A673 (cell line): ENCODE measurements at regions not wholly inside any gene's neighbourhood (a gene's known extent, or its start where the extent isn't known, plus 50 kb on each side); places are given as distances from the start of the nearest gene placed in this dataset.

Experiments
- BruUV-seq: library from RNA; stranded (reverse); fragments of 400-500 nt; replicated peaks from 2 replicates; lab custom pipeline; 2021; lab: Mats Ljungman, UMichigan
- CTCF ChIA-PET: fragments of 300-600 bp; sonication (Branson Sonifier 250); formaldehyde crosslinking; loops from one replicate; lab custom pipeline; 2022; ENCODE audit warnings: antibody characterized with exemption; lab: Charles Lee
- POLR2A ChIA-PET: fragments of 300-600 bp; sonication (Branson Sonifier 250); formaldehyde crosslinking; loops from one replicate; lab custom pipeline; 2022; ENCODE audit warnings: antibody characterized with exemption; ENCODE audit not compliant: low non-redundant PET; lab: Charles Lee
- DNase-seq: peaks from one replicate; pipeline ENCODE4 v3.0.0-alpha.2; 2015; ENCODE audit warnings: low spot score
- H3K27ac ChIP-seq: fragments of 200-600 bp; sonication (generic); 2 replicates; pipeline ENCODE4 v1.5.1; 2016; ENCODE audit warnings: mixed run types, low read depth, mild to moderate bottlenecking, mixed read lengths, antibody characterized with exemption, low read length; ENCODE audit not compliant: poor library complexity, severe bottlenecking
- H3K27me3 ChIP-seq: fragments of 200-600 bp; sonication (generic); replicated peaks from 2 replicates; pipeline ENCODE4 v1.6.1; 2017; ENCODE audit warnings: mixed run types, low read depth, mild to moderate bottlenecking, mixed read lengths, antibody characterized with exemption, low read length; ENCODE audit not compliant: insufficient read depth, poor library complexity
- H3K36me3 ChIP-seq: fragments of 200-600 bp; sonication (generic); 2 replicates; pipeline ENCODE4 v1.6.1; 2016; ENCODE audit warnings: mixed run types, mild to moderate bottlenecking, mixed read lengths, antibody characterized with exemption, low read length; ENCODE audit not compliant: insufficient read depth, poor library complexity, severe bottlenecking
- H3K4me1 ChIP-seq: fragments of 200-600 bp; sonication (generic); 2 replicates; pipeline ENCODE4 v1.6.1; 2017; ENCODE audit warnings: mixed run types, mild to moderate bottlenecking, mixed read lengths, antibody characterized with exemption, low read length; ENCODE audit not compliant: insufficient read depth, poor library complexity, severe bottlenecking
- H3K4me3 ChIP-seq: fragments of 200-600 bp; sonication (generic); 2 replicates; pipeline ENCODE4 v1.5.1; 2016; ENCODE audit warnings: low read depth, mixed run types, mild to moderate bottlenecking, mixed read lengths, low read length; ENCODE audit not compliant: poor library complexity, severe bottlenecking
- H3K9me3 ChIP-seq: fragments of 200-600 bp; sonication (generic); 2 replicates; pipeline ENCODE4 v1.6.1; 2016; ENCODE audit warnings: mixed run types, low read depth, mild to moderate bottlenecking, mixed read lengths, antibody characterized with exemption, low read length; ENCODE audit not compliant: poor library complexity, severe bottlenecking
- EZH2 ChIP-seq: fragments of 200-600 bp; sonication (generic); IDR thresholded peaks from 2 replicates; pipeline ENCODE4 v1.6.1; 2017; ENCODE audit warnings: borderline replicate concordance, low read depth, mild to moderate bottlenecking, mixed read lengths, antibody characterized with exemption, low read length; ENCODE audit not compliant: poor library complexity, severe bottlenecking
- intact Hi-C: fragments of 100-400 bp; cut with micrococcal nuclease; formaldehyde crosslinking; loops from one replicate; pipeline ENCODE4 v1.10.0; 2022; ENCODE audit not compliant: unreplicated experiment
- TF ChIP-seq, protein P1 (sequence below): fragments of 300-800, 200-600 bp; sonication (generic); conservative IDR thresholded peaks from 2 replicates; pipeline ENCODE4 v1.5.1; 2017; ENCODE audit warnings: low read depth, mild to moderate bottlenecking, antibody characterized with exemption, low read length, moderate library complexity, mixed read lengths

DNA sequence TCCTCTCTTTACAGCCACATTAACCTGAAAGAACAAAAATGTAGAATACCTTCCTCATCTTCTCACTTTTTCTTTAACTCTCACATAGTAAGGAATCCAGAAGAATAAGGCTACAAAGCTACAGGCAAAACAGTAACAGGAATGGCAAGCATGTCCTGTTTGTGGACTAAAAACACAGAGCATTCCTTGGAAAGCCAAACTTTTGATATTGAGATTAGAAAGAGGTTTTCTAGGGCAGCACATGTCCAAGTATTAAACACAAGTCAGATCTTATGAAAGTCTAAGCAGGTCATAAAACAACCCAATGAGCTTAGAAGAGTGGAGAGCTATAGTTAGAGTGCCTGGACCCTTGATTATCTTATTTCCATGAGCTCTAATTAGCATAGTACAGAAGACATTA is 58.2 kb upstream of the FAM9C start:
- no peaks in the 10 kb centered on the region for H3K36me3 ChIP-seq
- POLR2A ChIA-PET = no interaction called here
- no peaks in the 10 kb centered on the region for H3K4me1 ChIP-seq
- intact Hi-C loops = no loop called here
- TF ChIP-seq EZH2 = no peak
- TF ChIP-seq, protein P1, sequence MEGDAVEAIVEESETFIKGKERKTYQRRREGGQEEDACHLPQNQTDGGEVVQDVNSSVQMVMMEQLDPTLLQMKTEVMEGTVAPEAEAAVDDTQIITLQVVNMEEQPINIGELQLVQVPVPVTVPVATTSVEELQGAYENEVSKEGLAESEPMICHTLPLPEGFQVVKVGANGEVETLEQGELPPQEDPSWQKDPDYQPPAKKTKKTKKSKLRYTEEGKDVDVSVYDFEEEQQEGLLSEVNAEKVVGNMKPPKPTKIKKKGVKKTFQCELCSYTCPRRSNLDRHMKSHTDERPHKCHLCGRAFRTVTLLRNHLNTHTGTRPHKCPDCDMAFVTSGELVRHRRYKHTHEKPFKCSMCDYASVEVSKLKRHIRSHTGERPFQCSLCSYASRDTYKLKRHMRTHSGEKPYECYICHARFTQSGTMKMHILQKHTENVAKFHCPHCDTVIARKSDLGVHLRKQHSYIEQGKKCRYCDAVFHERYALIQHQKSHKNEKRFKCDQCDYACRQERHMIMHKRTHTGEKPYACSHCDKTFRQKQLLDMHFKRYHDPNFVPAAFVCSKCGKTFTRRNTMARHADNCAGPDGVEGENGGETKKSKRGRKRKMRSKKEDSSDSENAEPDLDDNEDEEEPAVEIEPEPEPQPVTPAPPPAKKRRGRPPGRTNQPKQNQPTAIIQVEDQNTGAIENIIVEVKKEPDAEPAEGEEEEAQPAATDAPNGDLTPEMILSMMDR = no peak
- no peak overlapping the region for H3K27ac ChIP-seq
- H3K4me3 ChIP-seq = no peak overlapping the region
- H3K9me3 ChIP-seq = no peaks in the 10 kb centered on the region
- CTCF ChIA-PET = no interaction called here
- BruUV-seq = no TSS peak
- DNase-seq = no peak
- H3K27me3 ChIP-seq = no peaks in the 10 kb centered on the region

DNA sequence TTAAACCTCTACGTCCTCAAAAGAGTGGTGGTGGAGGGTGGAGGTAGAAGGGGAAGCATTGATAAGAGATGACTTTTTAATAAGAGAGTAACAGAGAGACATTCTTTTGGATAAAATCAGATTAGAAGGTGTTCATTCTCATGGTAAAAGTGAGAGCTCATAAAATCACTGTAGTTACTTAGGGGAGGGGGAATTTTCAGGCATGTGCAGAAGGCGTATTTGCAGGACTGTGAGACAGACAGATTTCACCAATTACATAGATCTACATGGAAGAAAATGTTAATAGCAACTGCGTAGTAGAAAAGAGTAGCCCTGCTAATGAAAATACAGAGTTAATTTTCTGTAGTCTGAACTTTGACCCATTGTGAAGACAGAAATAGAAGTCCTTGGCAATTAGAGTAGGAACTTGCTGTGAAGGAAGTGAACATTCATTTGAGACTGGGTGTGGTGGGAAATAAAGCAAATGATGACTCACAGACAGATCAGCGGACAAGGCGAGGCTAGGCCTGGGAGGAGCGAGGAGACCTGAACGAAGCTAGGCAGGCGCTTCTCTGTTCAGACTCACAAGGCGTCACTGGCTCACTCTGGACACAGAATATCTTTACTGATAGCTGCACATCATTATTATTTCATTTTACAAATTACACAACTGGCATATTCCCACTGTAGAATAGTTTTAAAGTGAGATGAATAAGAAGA is 57.2 kb upstream of the FAM9C start:
- POLR2A ChIA-PET = no interaction called here
- intact Hi-C loops = no loop called here
- BruUV-seq = no TSS peak

DNA sequence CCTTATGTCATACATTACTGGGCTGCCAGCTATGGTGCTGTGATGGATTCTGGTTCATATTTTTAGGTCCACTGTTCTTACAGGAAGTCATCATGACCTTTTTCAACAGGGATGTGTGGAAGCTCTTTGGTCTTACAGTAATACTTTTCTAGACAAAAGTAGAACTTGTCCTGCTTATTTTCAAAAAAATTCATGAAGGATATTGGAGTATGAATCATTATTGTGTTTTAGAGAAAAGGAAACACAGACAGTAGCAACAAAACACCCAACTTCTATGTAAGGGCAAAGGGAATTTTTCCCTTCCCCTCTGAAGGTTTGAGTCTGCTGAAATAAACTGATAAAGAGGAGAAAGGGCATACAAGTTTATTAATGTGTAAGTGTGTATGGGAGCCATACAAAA is 54.7 kb upstream of the FAM9C start:
- no peaks in the 10 kb centered on the region for H3K9me3 ChIP-seq
- H3K27me3 ChIP-seq = no peaks in the 10 kb centered on the region
- POLR2A ChIA-PET = no interaction called here
- CTCF ChIA-PET = no interaction called here
- no peak for DNase-seq
- H3K36me3 ChIP-seq = no peaks in the 10 kb centered on the region
- no TSS peak for BruUV-seq
- H3K27ac ChIP-seq = no peak overlapping the region
- H3K4me3 ChIP-seq = no peak overlapping the region
- no peaks in the 10 kb centered on the region for H3K4me1 ChIP-seq
- intact Hi-C loops = no loop called here
- TF ChIP-seq EZH2 = no peak
- TF ChIP-seq, protein P1 = no peak

More for the DNA sequence above, 57.2 kb upstream of the FAM9C start:
- Histone ChIP-seq H3K27me3 (no peaks in the 10 kb centered on the region), H3K36me3 (no peaks in the 10 kb centered on the region), H3K9me3 (no peaks in the 10 kb centered on the region), H3K27ac (no peak overlapping the region), H3K4me1 (no peaks in the 10 kb centered on the region), H3K4me3 (no peak overlapping the region)
- TF ChIP-seq, protein P1 = no peak
- no peak for TF ChIP-seq EZH2
- peak; percentile 63 for DNase-seq
- CTCF ChIA-PET = no interaction called here
